ENCODE measurements at regions not wholly inside any gene's neighbourhood (a gene's known extent, or its start where the extent isn't known, plus 50 kb on each side); places are given as distances from the start of the nearest gene placed in this dataset.

DNA sequence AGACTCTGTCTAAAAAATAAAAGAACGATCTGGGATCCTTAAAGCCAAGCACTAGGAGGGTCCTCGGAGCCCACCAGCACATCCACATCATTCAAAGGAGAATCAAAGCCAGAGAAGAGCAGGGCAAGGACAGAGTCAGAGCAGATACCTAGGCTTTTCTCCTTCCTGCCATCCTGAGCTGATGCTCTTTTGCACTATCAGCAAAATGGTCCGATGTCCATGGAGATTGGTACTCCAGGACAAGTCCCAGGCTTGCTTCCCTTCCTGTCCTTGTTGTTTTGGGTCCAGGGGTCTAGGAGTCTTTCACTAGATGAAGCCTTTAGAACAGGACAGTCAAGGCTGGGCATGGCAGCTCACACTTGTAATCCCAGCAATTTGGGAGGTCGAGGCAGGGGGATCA lies 58.0 kb upstream of the ELN start:
- TF ChIP-seq, protein P1, sequence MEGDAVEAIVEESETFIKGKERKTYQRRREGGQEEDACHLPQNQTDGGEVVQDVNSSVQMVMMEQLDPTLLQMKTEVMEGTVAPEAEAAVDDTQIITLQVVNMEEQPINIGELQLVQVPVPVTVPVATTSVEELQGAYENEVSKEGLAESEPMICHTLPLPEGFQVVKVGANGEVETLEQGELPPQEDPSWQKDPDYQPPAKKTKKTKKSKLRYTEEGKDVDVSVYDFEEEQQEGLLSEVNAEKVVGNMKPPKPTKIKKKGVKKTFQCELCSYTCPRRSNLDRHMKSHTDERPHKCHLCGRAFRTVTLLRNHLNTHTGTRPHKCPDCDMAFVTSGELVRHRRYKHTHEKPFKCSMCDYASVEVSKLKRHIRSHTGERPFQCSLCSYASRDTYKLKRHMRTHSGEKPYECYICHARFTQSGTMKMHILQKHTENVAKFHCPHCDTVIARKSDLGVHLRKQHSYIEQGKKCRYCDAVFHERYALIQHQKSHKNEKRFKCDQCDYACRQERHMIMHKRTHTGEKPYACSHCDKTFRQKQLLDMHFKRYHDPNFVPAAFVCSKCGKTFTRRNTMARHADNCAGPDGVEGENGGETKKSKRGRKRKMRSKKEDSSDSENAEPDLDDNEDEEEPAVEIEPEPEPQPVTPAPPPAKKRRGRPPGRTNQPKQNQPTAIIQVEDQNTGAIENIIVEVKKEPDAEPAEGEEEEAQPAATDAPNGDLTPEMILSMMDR (IDR thresholded peaks at IDR 0.05; ENCODE audit: low read length, missing control alignments), result no peak
- no peak for DNase-seq (ENCODE audit: low read depth)

DNA sequence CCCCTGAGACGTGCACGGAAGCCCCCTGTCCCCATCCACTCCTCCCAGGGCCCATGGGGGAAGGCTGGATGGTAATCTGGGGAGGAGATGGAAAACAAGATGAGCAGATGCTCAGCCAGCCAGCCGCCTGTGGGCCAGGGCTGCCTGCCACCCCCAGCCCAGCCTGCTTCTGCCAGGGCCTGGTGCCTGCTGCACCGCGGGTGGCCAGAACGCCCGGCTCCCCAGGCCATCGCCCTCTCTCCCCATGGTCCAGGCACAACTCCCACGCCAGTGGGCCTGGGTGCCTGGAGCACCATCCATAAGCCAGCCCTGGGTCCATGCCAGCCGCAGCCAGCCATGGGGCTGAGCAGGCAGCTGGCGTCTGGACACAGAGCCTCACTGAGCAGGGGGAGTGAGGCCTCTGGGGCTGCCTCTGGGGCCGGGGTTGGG lies 57.2 kb upstream of the ELN start:
- H3K4me3 ChIP-seq (replicated peaks; ENCODE audit: low read depth, low read length), result no peak overlapping the region
- DNase-seq (ENCODE audit: low read depth), result no peak
- TF ChIP-seq, protein P1 (IDR thresholded peaks at IDR 0.05; ENCODE audit: low read length, missing control alignments), result no peak

More for the DNA sequence above, 58.0 kb upstream of the ELN start:
- H3K4me3 ChIP-seq (replicated peaks; ENCODE audit: low read depth, low read length), result no peak overlapping the region

DNA sequence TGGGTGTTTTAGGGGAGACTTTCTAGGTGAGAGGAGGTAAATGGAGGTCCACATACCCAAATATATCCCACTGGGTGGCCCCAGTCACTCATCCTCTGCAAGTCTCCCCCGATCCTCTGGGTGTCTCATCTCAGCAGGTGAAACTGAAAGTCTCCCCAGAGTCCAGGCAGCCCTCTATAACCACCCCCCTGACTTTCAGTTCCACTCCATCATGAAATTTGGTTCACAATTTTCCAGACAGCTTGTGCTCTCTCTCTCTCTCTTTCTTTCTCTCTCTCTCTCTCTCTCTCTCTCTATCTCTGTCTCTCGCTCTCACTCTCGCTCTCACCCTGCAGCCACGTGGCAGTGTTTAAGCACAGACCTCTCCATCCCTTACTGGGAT lies 56.7 kb upstream of the ELN start:
- TF ChIP-seq, protein P1 (IDR thresholded peaks at IDR 0.05; ENCODE audit: low read length, missing control alignments), result no peak
- no peak overlapping the region for H3K4me3 ChIP-seq (replicated peaks; ENCODE audit: low read depth, low read length)
- no peak for DNase-seq (ENCODE audit: low read depth)

DNA sequence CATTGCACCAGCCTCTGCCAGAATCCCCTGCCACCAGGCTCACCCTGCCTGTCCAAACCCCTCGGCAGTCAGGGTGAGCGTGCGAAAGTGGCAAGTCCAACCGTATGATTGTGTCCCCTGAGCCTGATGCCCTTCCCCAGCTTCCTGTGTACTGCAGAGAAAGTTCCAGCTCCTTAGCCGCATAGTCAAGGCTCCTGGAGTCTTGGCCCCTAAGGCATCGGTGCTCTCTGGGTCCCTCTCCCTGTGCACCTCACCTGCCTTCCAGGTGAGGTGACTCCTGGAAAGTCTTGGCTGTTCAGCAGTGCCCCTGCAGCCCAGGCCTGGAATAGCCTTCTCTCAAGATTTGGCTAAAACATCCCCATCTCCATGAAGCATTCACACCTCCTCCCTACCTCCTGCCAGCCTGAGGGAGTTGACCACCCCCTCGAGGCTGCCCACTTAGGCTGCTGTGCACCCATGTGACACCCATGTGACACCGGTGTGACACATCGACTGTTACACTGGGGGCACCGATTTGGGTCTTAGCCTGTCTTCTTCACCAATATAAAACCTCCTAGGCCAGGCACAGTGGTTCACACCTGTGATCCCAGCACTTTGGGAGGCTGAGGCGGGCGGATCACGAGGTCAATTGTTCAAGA lies 56.1 kb upstream of the ELN start:
- TF ChIP-seq, protein P1 (IDR thresholded peaks at IDR 0.05; ENCODE audit: low read length, missing control alignments), result peak; percentile 12
- H3K4me3 ChIP-seq (replicated peaks; ENCODE audit: low read depth, low read length), result no peak overlapping the region
- DNase-seq (ENCODE audit: low read depth), result no peak

DNA sequence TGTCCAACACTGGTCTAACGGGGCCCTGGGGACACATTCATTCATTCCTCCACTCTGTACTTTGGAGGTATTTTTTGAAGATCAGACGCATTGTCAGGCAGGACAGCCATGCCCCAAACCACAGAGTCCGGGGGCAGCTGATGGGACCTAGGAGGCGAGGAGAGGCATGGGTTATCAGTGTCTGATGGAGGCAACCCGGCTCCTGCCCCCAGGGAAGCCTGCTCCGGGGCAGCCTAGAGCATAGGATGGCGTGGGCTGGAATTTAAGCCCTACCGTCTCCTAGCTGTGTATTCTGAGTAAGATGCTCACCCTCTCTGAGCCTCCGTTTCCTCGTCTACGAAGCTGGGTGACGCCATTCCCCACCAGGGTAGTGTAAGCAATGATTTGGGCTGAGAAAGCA lies 55.4 kb upstream of the ELN start:
- DNase-seq (ENCODE audit: low read depth), result no peak
- TF ChIP-seq, protein P1 (IDR thresholded peaks at IDR 0.05; ENCODE audit: low read length, missing control alignments), result no peak
- no peak overlapping the region for H3K4me3 ChIP-seq (replicated peaks; ENCODE audit: low read depth, low read length)

DNA sequence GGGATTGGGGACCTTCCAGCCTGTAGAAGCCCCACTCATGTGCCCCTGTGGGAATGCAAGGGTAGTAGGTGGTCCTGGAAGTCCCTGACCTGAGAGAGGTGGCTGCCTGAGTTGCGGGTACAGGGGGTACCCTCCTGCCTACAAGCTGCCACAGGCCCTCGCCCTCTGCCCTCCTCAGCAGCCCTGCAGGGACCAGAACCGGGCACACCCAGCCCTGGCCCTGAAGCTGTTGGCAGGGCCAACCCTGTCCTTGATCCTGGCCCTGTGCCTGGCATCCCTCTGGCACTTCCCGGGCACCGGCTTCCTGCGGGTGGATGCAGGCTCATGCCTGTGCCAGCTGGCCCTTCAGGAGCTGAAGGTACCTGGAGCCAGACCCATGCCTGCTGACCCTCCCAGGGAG lies 54.9 kb upstream of the ELN start:
- TF ChIP-seq, protein P1 (IDR thresholded peaks at IDR 0.05; ENCODE audit: low read length, missing control alignments), result no peak
- H3K4me3 ChIP-seq (replicated peaks; ENCODE audit: low read depth, low read length), result no peak overlapping the region
- DNase-seq (ENCODE audit: low read depth), result no peak
